Activated CD4-positive, alpha-beta T cell treated with anti-CD3 and anti-CD28 coated beads, Interleukin-2, amount 10 ng/mL, durations not matched to agents 7 days and 5 days (primary cell): ENCODE measurements at regions not wholly inside any gene's neighbourhood (a gene's known extent, or its start where the extent isn't known, plus 50 kb on each side); places are given as distances from the start of the nearest gene placed in this dataset.

ENCODE experiments used
- CTCF ChIA-PET: fragments of 350-600 bp; sonication (Branson Sonifier 250); formaldehyde crosslinking; loops from one replicate; lab custom pipeline; 2021; ENCODE audit warnings: antibody characterized with exemption; lab: Charles Lee
- POLR2A ChIA-PET: fragments of 350-600 bp; sonication (Branson Sonifier 250); formaldehyde crosslinking; loops from one replicate; lab custom pipeline; 2021; ENCODE audit warnings: antibody characterized with exemption; lab: Charles Lee
- DNase-seq: peaks from one replicate; pipeline ENCODE4 v3.0.0-alpha.2; 2020
- H3K27ac Mint-ChIP-seq: one replicate; pipeline ENCODE4 v1.8.0; 2021; ENCODE audit warnings: mild to moderate bottlenecking, moderate library complexity, mixed read lengths
- H3K27me3 Mint-ChIP-seq: one replicate; pipeline ENCODE4 v1.8.0; 2021; ENCODE audit warnings: mixed read lengths
- H3K36me3 Mint-ChIP-seq: one replicate; pipeline ENCODE4 v1.8.0; 2021; ENCODE audit warnings: low read depth, mixed read lengths
- H3K4me1 Mint-ChIP-seq: one replicate; pipeline ENCODE4 v1.8.0; 2021; ENCODE audit warnings: mixed read lengths
- H3K4me3 Mint-ChIP-seq: one replicate; pipeline ENCODE4 v1.8.0; 2021; ENCODE audit warnings: mild to moderate bottlenecking, moderate library complexity, mixed read lengths
- H3K9me3 Mint-ChIP-seq: one replicate; pipeline ENCODE4 v1.8.0; 2021; ENCODE audit warnings: mixed read lengths

DNA sequence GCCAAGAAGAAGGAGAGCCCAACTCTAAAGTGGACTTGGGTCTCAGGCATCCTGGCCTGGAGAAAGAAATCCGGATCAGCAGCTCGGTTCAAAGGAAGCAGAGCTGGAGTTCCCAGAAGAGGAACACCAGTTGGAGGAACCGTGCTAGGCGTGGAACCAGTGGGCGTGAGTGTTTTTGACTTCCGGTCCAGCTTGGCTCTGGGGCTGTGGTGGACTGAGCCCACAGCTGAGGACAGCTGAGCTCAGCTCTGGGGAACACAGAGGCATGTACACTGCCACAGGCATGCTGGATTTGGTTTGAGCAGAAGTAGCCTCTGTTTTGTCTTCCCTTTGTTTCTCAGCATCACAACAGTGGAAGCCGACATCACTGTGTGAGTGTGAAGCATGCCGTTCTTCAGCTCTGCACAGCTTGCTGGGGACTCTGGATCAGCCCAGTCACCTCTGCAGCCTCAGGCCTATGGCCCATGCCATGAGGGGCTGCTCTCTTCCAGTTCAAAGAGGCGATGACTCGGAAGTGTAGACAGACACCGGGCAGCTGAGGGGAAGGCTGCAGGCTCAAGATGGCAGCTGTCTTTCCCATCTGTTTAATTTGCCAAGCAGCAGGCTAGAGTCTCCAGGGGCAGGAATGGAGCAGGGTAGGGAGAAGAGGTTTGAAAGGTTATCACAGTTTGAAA is 185.8 kb upstream of the UBE3A start:
- Mint-ChIP-seq H3K27ac (no peak overlapping the region), H3K36me3 (no peaks in the 10 kb centered on the region), H3K4me1 (no peaks in the 10 kb centered on the region), H3K27me3 (peaks cover 3% of the 10 kb centered on the region), H3K4me3 (no peak overlapping the region), H3K9me3 (no peaks in the 10 kb centered on the region)
- CTCF ChIA-PET: no interaction called here
- DNase-seq: no peak
- POLR2A ChIA-PET: no interaction called here

DNA sequence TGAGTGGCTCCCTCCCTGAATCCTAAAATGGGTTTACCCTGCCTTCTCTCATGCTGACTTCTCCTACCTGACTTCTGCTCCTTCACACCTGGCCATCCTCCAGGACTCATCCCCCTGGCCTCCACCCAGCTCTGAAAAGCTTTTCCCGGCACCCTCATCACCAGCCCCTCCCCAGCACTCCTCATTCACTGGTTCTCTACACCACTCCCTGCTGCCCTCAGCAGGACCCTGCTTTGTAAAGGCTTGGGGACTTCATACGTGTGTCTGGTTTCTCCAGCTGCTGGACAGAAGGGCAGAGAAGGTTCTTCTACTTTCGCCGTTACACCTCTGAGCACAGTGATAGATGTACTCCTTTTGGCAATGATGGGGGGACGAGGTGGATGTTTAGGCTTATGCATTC is 184.9 kb upstream of the UBE3A start:
- no peak for DNase-seq
- Mint-ChIP-seq H3K27me3 (peaks cover 3% of the 10 kb centered on the region), H3K36me3 (no peaks in the 10 kb centered on the region), H3K4me1 (no peaks in the 10 kb centered on the region), H3K27ac (no peak overlapping the region), H3K9me3 (no peaks in the 10 kb centered on the region), H3K4me3 (no peak overlapping the region)
- ChIA-PET POLR2A (no interaction called here), CTCF (no interaction called here)

DNA sequence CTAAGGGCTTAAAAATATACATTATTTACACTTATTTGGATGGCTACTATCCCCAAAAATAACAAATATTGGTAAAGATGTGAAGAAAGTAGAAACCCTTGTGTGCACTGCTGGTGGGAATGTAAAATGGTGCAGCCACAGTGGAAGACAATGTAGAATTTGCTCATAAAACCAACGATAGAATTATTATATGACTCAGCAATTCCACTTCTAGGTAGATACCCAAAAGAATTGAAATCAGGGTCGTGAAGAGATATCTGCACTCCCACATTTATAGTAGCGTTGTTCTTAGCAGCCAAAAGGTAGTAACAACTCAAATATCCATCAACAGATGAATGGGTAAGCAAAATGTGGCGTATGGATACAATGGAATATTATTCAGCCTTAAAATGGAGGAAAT is 181.6 kb upstream of the UBE3A start:
- Mint-ChIP-seq H3K4me1 (no peaks in the 10 kb centered on the region), H3K4me3 (no peak overlapping the region), H3K27me3 (no peaks in the 10 kb centered on the region), H3K9me3 (no peaks in the 10 kb centered on the region), H3K36me3 (no peaks in the 10 kb centered on the region), H3K27ac (no peak overlapping the region)
- DNase-seq: no peak
- ChIA-PET CTCF (no interaction called here), POLR2A (no interaction called here)

DNA sequence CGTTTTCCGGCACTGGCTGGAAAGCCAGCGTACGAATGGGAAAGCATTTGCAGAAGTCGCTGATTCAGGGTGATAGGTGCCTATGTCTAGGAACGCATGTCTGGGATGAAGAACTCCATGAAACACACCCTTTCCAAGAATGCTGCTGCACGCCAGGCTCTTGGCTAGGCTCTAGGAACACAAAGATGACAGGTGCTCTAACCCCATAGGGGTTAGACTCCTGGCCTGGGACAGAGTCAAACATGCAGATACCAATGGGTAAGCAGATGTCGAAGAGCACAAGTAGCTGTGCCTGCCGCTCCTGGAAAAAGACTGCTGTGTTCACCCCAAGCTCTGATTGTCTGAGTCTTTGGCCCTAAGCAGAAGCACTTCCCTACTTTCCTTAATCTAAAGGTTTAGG is 180.9 kb upstream of the UBE3A start:
- H3K36me3 Mint-ChIP-seq: no peaks in the 10 kb centered on the region
- no peaks in the 10 kb centered on the region for H3K9me3 Mint-ChIP-seq
- H3K27ac Mint-ChIP-seq: no peak overlapping the region
- H3K4me3 Mint-ChIP-seq: no peak overlapping the region
- H3K4me1 Mint-ChIP-seq: no peaks in the 10 kb centered on the region
- H3K27me3 Mint-ChIP-seq: no peaks in the 10 kb centered on the region
- ChIA-PET CTCF (interaction anchor here (0.6 kb wide), 1 partner anchor 93 kb away, joined by 3 read pairs; no protein-coding TSS in a partner anchor), POLR2A (no interaction called here)
- no peak for DNase-seq

DNA sequence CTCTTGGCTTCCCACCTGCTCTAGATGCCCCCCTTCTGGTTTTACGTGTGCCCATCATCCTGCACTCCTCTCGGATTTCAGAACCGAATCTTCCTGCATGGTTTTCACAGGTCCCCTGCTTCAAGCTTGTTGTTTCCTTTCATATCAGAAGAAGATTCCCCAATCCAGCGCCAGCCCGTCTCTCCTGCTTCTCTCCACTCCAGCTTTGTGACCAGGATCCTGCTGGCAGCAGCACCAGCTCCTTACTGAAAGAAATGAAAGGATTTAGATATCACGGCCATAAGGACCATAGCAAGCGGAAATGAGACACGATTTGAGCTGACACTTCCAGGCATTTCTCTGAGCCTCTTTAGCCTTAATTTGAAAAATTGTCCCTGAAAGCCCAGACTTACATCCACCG is 180.3 kb upstream of the UBE3A start:
- DNase-seq: no peak
- Mint-ChIP-seq H3K27ac (no peak overlapping the region), H3K9me3 (no peaks in the 10 kb centered on the region), H3K4me1 (no peaks in the 10 kb centered on the region), H3K36me3 (no peaks in the 10 kb centered on the region), H3K27me3 (no peaks in the 10 kb centered on the region), H3K4me3 (no peak overlapping the region)
- ChIA-PET POLR2A (no interaction called here), CTCF (no interaction called here)

DNA sequence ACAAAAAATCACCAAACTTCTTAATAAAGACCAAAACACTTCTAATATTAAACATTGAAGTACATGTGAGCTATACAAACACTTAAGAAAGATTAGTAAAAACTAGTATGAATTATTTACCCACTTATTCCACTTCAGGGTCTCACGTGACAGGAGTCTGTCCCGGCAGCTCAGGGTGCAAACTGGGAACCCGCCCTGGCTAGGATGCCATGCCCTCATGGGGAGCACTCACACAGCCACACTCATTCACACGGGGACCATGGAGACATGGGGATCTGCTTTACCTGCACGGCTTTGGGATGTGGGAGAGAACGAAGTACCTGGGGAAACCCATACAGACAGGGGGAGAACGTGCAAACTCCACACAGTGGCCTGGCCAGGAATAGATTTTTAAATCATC is 179.3 kb upstream of the UBE3A start:
- ChIA-PET POLR2A (no interaction called here), CTCF (no interaction called here)
- H3K9me3 Mint-ChIP-seq: no peaks in the 10 kb centered on the region
- H3K4me3 Mint-ChIP-seq: no peak overlapping the region
- no peaks in the 10 kb centered on the region for H3K36me3 Mint-ChIP-seq
- H3K27ac Mint-ChIP-seq: no peak overlapping the region
- no peak for DNase-seq
- H3K4me1 Mint-ChIP-seq: no peaks in the 10 kb centered on the region
- H3K27me3 Mint-ChIP-seq: no peaks in the 10 kb centered on the region

DNA sequence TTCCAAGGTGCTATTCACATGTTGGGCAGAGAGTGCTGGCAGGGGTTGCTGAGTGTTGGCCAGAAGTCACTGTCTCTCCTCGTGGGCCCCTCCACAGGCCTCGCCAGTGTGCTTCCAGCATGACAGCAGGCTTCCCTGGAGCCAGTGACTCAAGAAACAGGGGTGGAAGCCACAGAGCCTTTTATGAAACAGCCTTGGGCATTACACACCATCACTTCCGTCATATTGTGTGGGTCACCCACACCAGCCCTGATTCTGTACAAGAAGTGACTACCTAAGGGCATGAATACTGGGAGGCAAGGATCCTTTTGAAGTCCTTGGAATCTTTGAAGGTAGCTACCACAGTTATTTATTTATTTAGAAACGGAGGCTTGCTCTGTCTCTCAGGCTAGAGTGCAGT is 177.6 kb upstream of the UBE3A start:
- H3K36me3 Mint-ChIP-seq: no peaks in the 10 kb centered on the region
- POLR2A ChIA-PET: no interaction called here
- H3K4me1 Mint-ChIP-seq: no peaks in the 10 kb centered on the region
- H3K27me3 Mint-ChIP-seq: no peaks in the 10 kb centered on the region
- DNase-seq: no peak
- no peaks in the 10 kb centered on the region for H3K9me3 Mint-ChIP-seq
- no peak overlapping the region for H3K27ac Mint-ChIP-seq
- CTCF ChIA-PET: no interaction called here
- H3K4me3 Mint-ChIP-seq: no peak overlapping the region

DNA sequence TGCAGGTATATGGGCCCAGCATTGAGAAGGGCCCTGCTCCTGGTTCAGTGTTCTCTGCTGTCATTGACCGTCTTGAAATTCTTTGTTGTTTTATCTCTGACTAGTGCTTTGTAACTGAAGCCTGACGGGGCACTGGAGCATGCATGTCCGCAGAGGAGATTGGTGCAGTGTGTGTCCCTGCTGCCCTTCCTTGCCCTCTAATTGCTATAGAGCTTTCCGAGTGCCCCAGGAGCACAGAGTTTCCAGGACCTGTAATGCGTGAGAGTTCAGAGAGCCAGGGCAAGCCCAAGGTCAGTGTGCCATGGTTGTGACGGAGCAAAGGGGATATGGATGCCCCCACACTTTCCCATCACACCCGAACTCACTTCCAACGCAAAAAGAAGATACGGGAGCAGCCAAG is 174.3 kb upstream of the UBE3A start:
- H3K4me1 Mint-ChIP-seq: no peaks in the 10 kb centered on the region
- no peak overlapping the region for H3K4me3 Mint-ChIP-seq
- POLR2A ChIA-PET: no interaction called here
- H3K9me3 Mint-ChIP-seq: no peaks in the 10 kb centered on the region
- DNase-seq: no peak
- H3K36me3 Mint-ChIP-seq: no peaks in the 10 kb centered on the region
- no peaks in the 10 kb centered on the region for H3K27me3 Mint-ChIP-seq
- CTCF ChIA-PET: no interaction called here
- no peak overlapping the region for H3K27ac Mint-ChIP-seq

DNA sequence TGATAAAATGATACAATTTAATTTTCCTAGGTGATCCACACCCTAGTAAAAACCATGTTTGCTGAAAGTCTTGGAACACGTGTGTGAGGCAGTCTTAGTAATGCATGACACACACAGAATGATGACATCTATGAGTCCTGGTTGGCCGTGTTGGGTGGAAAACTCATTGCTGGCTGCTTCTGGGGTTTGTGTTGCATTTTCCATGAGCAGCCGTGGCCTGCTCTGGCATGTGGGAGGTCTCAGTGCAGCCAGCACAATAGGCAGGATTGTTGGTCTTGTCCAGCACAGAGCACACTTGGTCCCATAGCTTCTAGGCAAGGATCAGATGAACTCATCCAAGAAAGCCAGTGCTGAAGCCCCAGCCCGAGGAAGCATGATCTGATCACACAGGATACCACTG is 172.8 kb upstream of the UBE3A start:
- Mint-ChIP-seq H3K27ac (no peak overlapping the region), H3K27me3 (no peaks in the 10 kb centered on the region), H3K9me3 (no peaks in the 10 kb centered on the region), H3K36me3 (no peaks in the 10 kb centered on the region), H3K4me1 (no peaks in the 10 kb centered on the region), H3K4me3 (no peak overlapping the region)
- POLR2A ChIA-PET: no interaction called here
- CTCF ChIA-PET: no interaction called here
- DNase-seq: no peak

DNA sequence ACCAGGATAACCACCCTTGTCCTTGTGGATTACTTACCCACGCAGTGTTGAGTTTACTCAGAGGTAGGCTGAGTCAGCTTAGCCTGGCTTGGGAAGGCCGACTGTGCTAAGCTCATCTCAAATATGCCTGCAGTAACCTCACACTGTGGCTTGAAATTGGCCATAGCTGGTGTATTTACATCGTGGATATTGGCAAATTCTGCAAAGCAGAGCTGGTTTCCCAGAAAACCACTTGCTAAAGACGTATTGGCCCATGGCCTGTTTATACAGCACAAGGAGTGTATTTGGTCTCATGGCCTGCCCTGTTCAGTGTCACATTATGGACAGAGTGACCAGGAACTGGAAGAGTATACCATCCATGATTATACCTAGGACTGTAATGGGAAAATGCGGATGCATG is 170.5 kb upstream of the UBE3A start:
- DNase-seq: no peak
- Mint-ChIP-seq H3K36me3 (no peaks in the 10 kb centered on the region), H3K4me3 (no peak overlapping the region), H3K4me1 (no peaks in the 10 kb centered on the region), H3K9me3 (no peaks in the 10 kb centered on the region), H3K27me3 (peaks cover 4% of the 10 kb centered on the region), H3K27ac (no peak overlapping the region)
- POLR2A ChIA-PET: no interaction called here
- CTCF ChIA-PET: interaction anchor here (0.6 kb wide), 1 partner anchor 616 kb away, joined by 3 read pairs; no protein-coding TSS in a partner anchor

DNA sequence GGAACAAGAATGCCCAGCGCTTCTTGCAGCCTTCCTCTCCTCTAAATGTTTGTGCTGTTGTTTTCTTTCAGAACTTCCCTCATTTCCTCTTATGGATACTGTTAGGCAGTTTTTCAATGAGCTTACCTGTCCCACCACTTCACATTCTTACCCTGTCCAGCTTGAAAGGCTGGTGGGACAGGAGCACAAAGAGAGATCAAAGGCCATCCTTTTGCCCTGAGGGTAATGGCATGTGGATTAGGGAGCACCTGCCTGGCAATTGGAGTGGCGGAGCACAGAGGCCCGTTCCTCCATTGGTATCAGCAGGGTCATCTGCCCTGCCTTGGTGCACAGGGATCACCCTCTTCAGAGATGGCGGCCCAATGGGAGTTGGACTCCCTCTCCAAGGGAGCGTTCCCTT is 170.1 kb upstream of the UBE3A start:
- ChIA-PET CTCF (interaction anchor here (0.6 kb wide), 1 partner anchor 617 kb away, joined by 3 read pairs; no protein-coding TSS in a partner anchor), POLR2A (no interaction called here)

DNA sequence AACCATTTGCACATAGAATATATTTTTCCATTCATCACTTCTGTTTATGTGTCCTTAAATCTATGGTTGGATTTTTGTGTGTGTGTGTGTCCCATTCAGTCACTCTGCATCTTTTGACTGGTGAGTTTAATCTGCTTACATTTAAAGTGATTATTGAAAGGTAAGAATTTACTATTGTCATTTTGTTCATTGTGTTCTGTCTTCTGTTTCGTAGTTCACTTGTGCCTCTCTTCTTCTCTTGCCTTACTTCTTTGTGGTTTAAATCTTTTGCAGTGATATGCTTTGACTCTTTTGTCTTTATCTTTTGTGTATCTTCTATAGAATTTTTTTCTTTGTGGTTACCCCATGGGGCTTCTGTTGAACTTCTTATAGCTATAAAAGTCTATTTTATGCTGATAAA is 166.3 kb upstream of the UBE3A start:
- CTCF ChIA-PET: no interaction called here
- no peaks in the 10 kb centered on the region for H3K36me3 Mint-ChIP-seq

More for the DNA sequence above, 170.1 kb upstream of the UBE3A start:
- Mint-ChIP-seq H3K4me1 (no peaks in the 10 kb centered on the region), H3K27ac (no peak overlapping the region), H3K27me3 (peaks cover 8% of the 10 kb centered on the region), H3K9me3 (no peaks in the 10 kb centered on the region), H3K4me3 (no peak overlapping the region), H3K36me3 (no peaks in the 10 kb centered on the region)
- DNase-seq: no peak

DNA sequence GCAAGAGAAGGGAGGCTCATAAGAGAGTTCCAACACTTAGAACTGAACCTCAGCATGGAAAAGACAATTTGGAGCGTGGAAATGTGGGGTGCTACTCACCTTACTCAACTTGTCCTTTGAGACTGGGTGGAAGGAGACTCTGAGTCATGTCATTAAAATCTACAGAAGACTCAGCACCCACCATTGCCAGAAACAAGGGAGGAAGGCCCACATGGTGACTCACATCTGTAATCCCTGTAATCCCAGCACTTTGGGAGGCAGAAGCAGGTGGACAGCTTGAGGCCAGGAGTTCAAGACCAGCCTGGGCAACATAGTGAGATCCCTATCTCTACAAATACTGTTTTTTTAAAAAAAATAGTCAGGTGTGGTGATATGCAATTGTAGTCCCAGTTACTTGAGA is 161.9 kb upstream of the UBE3A start:
- ChIA-PET CTCF (no interaction called here), POLR2A (no interaction called here)
- Mint-ChIP-seq H3K4me1 (no peaks in the 10 kb centered on the region), H3K9me3 (no peaks in the 10 kb centered on the region), H3K36me3 (no peaks in the 10 kb centered on the region), H3K27me3 (peaks cover 12% of the 10 kb centered on the region), H3K4me3 (no peak overlapping the region), H3K27ac (no peak overlapping the region)
- DNase-seq: no peak

More for the DNA sequence above, 166.3 kb upstream of the UBE3A start:
- POLR2A ChIA-PET: no interaction called here
- Mint-ChIP-seq H3K27ac (no peak overlapping the region), H3K9me3 (no peaks in the 10 kb centered on the region), H3K27me3 (peaks cover 12% of the 10 kb centered on the region), H3K4me3 (no peak overlapping the region), H3K4me1 (no peaks in the 10 kb centered on the region)
- no peak for DNase-seq

DNA sequence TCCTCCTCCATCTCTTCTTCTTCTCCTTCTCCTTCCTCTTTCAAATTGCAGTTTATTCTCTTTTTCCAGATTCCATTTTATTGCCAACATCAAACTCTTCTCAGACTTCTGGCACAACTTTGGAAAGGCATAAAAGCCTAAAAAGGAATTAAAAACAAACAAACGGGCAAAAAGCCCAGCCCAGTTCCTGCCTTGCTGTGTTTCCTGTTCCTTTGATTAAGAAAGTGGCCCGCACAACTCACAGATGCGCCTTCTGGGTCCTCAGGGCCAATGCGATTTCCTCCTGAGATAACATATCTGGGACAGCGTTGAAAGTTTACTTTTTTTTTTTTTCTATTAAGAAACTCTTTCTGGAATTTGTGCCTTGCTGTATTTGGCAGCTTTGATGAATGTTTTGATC is 158.7 kb upstream of the UBE3A start:
- Mint-ChIP-seq H3K4me1 (no peaks in the 10 kb centered on the region), H3K27me3 (peaks cover 3% of the 10 kb centered on the region), H3K36me3 (no peaks in the 10 kb centered on the region), H3K9me3 (no peaks in the 10 kb centered on the region), H3K4me3 (no peak overlapping the region), H3K27ac (no peak overlapping the region)
- no peak for DNase-seq
- ChIA-PET POLR2A (no interaction called here), CTCF (no interaction called here)
